A549 (cell line): ENCODE measurements at regions not wholly inside any gene's neighbourhood (a gene's known extent, or its start where the extent isn't known, plus 50 kb on each side); places are given as distances from the start of the nearest gene placed in this dataset.

Experiments used
- EHMT2 ChIP-seq: fragments of 200-600 bp; sonication (generic); IDR thresholded peaks from 2 replicates; pipeline ENCODE4 v1.6.1; 2016; ENCODE audit warnings: antibody characterized with exemption, low read depth, mild to moderate bottlenecking, moderate library complexity
- EP300 ChIP-seq, 2 experiments: fragments of >200 bp; sonication (Bioruptor Twin); formaldehyde crosslinking; IDR thresholded peaks; 2 replicates in 1 of 2; 3 replicates in 1 of 2; pipeline ENCODE4 v1.6.1; 2016 to 2017
- MAFK ChIP-seq: fragments of 450-650 bp; IDR thresholded peaks from 2 replicates; pipeline ENCODE4 v1.6.1; 2014; ENCODE audit not compliant: partially characterized antibody
- NFE2L2 ChIP-seq: fragments of 150-350 bp; conservative IDR thresholded peaks from 2 replicates; pipeline ENCODE4 v1.6.1; 2014; ENCODE audit warnings: low read length
- POLR2A ChIP-seq: IDR thresholded peaks from 2 replicates; pipeline ENCODE4 v1.6.1; 2012; ENCODE audit warnings: mild to moderate bottlenecking, low read length
- RNF2 ChIP-seq: fragments of 200-600 bp; sonication (generic); IDR thresholded peaks from 2 replicates; pipeline ENCODE4 v1.6.1; 2016; ENCODE audit warnings: low read depth, mild to moderate bottlenecking, antibody characterized with exemption, moderate library complexity, borderline replicate concordance
- TP53 ChIP-seq: fragments of 250-450 bp; sonication (Bioruptor Pico); IDR thresholded peaks from 2 replicates; pipeline ENCODE4 v1.5.0; 2021; ENCODE audit warnings: mild to moderate bottlenecking, moderate library complexity
- TF ChIP-seq, protein P1 (sequence below): fragments of >200 bp; sonication (Bioruptor Twin); formaldehyde crosslinking; IDR thresholded peaks from 3 replicates; pipeline ENCODE4 v1.5.1; 2016
- TF ChIP-seq, protein P2 (sequence below): fragments of 200-600 bp; sonication (generic); IDR thresholded peaks from 2 replicates; pipeline ENCODE4 v1.6.1; 2016; ENCODE audit warnings: antibody characterized with exemption, mild to moderate bottlenecking, moderate library complexity

DNA sequence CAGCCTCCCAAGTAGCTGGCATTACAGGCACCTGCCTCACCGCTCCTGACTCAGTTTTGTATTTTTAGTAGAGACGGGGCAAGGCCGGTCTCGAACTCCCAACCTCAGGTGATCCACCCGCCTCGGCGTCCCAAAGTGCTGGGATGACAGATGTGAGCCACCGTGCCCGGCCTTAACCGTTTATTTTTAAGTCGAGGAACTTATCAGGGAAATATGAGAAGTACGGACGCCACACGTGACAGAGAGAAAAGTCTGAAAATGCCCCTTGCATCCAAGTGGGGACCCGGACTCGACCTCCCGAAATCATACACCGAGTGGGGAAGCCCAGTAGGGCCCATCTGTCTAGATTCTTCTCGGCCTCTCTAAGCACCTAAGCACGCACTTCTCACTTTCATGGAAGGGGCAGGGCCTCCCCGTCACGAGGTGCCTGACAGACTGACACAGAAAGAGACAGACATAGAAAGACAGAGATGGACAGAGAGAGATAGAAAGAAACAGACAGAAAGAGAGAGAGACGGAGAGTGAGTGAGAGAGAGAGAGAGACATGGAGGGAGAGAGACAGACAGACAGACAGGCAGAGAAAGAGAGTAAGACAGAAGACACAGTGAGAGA is 756.5 kb upstream of the DEFB115 start:
- TF ChIP-seq MAFK, result no peak
- no peak for TF ChIP-seq RNF2
- no peak for TF ChIP-seq POLR2A
- TF ChIP-seq EHMT2, result no peak
- TF ChIP-seq, protein P1, sequence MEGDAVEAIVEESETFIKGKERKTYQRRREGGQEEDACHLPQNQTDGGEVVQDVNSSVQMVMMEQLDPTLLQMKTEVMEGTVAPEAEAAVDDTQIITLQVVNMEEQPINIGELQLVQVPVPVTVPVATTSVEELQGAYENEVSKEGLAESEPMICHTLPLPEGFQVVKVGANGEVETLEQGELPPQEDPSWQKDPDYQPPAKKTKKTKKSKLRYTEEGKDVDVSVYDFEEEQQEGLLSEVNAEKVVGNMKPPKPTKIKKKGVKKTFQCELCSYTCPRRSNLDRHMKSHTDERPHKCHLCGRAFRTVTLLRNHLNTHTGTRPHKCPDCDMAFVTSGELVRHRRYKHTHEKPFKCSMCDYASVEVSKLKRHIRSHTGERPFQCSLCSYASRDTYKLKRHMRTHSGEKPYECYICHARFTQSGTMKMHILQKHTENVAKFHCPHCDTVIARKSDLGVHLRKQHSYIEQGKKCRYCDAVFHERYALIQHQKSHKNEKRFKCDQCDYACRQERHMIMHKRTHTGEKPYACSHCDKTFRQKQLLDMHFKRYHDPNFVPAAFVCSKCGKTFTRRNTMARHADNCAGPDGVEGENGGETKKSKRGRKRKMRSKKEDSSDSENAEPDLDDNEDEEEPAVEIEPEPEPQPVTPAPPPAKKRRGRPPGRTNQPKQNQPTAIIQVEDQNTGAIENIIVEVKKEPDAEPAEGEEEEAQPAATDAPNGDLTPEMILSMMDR, result no peak
- no peak for TF ChIP-seq NFE2L2
- no peak for TF ChIP-seq TP53 (CRISPR knock-in tag)
- TF ChIP-seq, protein P2, sequence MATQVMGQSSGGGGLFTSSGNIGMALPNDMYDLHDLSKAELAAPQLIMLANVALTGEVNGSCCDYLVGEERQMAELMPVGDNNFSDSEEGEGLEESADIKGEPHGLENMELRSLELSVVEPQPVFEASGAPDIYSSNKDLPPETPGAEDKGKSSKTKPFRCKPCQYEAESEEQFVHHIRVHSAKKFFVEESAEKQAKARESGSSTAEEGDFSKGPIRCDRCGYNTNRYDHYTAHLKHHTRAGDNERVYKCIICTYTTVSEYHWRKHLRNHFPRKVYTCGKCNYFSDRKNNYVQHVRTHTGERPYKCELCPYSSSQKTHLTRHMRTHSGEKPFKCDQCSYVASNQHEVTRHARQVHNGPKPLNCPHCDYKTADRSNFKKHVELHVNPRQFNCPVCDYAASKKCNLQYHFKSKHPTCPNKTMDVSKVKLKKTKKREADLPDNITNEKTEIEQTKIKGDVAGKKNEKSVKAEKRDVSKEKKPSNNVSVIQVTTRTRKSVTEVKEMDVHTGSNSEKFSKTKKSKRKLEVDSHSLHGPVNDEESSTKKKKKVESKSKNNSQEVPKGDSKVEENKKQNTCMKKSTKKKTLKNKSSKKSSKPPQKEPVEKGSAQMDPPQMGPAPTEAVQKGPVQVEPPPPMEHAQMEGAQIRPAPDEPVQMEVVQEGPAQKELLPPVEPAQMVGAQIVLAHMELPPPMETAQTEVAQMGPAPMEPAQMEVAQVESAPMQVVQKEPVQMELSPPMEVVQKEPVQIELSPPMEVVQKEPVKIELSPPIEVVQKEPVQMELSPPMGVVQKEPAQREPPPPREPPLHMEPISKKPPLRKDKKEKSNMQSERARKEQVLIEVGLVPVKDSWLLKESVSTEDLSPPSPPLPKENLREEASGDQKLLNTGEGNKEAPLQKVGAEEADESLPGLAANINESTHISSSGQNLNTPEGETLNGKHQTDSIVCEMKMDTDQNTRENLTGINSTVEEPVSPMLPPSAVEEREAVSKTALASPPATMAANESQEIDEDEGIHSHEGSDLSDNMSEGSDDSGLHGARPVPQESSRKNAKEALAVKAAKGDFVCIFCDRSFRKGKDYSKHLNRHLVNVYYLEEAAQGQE, result no peak
- TF ChIP-seq EP300 (IDR thresholded peaks at IDR 0.05), result no peak
